GM12892 (cell line): ENCODE measurements at regions not wholly inside any gene's neighbourhood (a gene's known extent, or its start where the extent isn't known, plus 50 kb on each side); places are given as distances from the start of the nearest gene placed in this dataset.

ENCODE experiments used
- POLR2A ChIP-seq: IDR thresholded peaks from 2 replicates; pipeline ENCODE4 v1.6.1; 2011; ENCODE audit warnings: low read depth, low read length, control low read depth
- POLR2AphosphoS5 ChIP-seq: IDR thresholded peaks from 2 replicates; pipeline ENCODE4 v1.6.1; 2011; ENCODE audit warnings: low read depth, low read length, control low read depth

DNA sequence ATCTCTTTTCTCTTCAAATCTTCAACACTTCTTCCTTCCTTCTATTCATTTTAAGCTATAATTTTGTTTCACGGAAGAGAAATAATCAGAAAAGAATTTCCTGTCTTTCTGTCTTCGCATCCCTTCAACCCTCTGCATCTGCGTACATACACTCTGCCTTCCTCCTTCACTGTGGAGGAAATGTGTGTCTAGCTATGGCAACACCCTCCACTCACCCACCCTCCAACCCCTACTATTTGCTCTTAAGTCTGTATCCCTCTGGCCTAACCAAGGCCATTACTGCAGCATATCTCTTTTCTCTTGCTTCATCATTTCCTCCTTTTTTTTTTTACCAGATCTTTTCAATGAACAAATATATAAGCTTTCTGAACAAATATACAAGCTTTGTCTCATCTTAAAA is 105.7 kb upstream of the NUDT12 start:
- no peak for TF ChIP-seq POLR2AphosphoS5
- TF ChIP-seq POLR2A: no peak
